22Rv1 (cell line): ENCODE measurements at regions not wholly inside any gene's neighbourhood (a gene's known extent, or its start where the extent isn't known, plus 50 kb on each side); places are given as distances from the start of the nearest gene placed in this dataset.

Experiments
- H3K27ac ChIP-seq: fragments of 450-650 bp; 2 replicates; pipeline ENCODE4 v1.5.1; 2017
- ZFX ChIP-seq: fragments of 450-650 bp; IDR thresholded peaks from 2 replicates; pipeline ENCODE4 v1.6.1; 2017; ENCODE audit warnings: antibody characterized with exemption, borderline replicate concordance
- TF ChIP-seq, protein P1 (sequence below): fragments of 450-650 bp; IDR thresholded peaks from 2 replicates; pipeline ENCODE4 v1.5.1; 2017; ENCODE audit warnings: mild to moderate bottlenecking

GRCh38 chr15:39084674-39085530 lies 496.0 kb upstream of the THBS1 start:
- no peak overlapping the region for H3K27ac ChIP-seq
- TF ChIP-seq, protein P1, sequence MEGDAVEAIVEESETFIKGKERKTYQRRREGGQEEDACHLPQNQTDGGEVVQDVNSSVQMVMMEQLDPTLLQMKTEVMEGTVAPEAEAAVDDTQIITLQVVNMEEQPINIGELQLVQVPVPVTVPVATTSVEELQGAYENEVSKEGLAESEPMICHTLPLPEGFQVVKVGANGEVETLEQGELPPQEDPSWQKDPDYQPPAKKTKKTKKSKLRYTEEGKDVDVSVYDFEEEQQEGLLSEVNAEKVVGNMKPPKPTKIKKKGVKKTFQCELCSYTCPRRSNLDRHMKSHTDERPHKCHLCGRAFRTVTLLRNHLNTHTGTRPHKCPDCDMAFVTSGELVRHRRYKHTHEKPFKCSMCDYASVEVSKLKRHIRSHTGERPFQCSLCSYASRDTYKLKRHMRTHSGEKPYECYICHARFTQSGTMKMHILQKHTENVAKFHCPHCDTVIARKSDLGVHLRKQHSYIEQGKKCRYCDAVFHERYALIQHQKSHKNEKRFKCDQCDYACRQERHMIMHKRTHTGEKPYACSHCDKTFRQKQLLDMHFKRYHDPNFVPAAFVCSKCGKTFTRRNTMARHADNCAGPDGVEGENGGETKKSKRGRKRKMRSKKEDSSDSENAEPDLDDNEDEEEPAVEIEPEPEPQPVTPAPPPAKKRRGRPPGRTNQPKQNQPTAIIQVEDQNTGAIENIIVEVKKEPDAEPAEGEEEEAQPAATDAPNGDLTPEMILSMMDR, result no peak
- TF ChIP-seq ZFX, result no peak

DNA sequence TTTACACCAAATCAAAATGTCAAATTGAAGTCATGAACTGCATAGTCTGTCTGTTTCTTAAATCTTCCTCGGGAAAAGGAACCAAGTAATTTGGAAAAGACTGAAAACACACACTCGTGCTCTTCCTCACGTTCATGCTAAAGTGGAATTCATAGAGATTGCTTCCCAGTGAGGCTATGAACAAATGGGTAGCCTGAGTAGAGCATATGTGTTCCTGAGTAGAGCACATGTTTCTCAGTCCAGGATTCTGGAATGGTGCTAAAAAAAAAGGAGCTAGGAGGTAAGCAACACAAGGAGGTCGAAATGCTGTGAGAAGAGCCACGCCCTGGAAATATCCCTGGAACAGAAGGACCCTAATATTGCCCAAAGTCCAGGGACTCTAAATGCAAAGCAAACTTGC lies 494.2 kb upstream of the THBS1 start:
- H3K27ac ChIP-seq, result no peak overlapping the region
- TF ChIP-seq, protein P1, result no peak
- no peak for TF ChIP-seq ZFX

DNA sequence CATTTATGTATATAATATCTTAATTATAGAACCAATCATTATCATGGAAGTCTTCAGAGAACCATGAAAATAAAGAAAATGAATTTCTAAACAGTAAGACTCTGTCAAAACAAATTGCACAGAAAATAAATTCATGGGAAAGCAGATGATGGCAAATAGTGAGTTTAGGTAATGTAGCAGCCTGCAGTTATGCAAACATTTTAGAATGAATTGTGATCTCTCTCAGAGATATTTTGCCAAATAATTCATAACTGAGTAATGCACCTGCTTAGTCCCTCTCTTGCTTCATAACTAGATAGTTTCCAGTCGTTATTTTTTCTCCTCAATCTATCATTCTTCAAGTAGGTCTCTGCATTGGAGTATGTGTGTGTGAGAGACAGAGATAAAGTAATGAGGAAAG lies 492.7 kb upstream of the THBS1 start:
- H3K27ac ChIP-seq, result no peak overlapping the region
- no peak for TF ChIP-seq ZFX
- TF ChIP-seq, protein P1, result no peak

DNA sequence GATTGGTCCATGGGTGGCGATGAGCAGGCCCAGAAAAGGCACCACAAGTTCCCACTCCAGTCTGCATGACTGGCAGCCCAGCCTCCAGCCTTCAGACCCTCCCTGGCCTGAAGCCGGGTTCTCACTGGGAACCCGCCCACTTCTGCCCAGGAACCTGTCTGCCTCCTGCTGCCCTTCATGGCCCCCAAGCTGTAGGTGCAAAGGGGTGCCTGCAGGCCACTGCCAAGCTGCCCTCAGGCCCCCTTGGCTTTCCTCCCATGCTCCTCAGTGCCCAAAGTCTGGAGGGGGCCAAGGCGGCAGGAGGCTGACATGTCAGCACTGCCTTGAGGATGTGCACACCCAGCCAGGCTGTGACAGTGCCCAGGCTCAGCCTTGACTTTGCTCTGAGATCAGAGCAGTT lies 488.5 kb upstream of the THBS1 start:
- TF ChIP-seq ZFX, result no peak
- no peak overlapping the region for H3K27ac ChIP-seq

GRCh38 chr15:39092761-39093160 lies 488.1 kb upstream of the THBS1 start:
- H3K27ac ChIP-seq, result no peak overlapping the region
- TF ChIP-seq, protein P1, result no peak

GRCh38 chr15:39094116-39094515 lies 486.8 kb upstream of the THBS1 start:
- H3K27ac ChIP-seq, result no peak overlapping the region
- TF ChIP-seq, protein P1, result no peak
- no peak for TF ChIP-seq ZFX

GRCh38 chr15:39095218-39095879 lies 485.5 kb upstream of the THBS1 start:
- TF ChIP-seq ZFX, result no peak
- TF ChIP-seq, protein P1, result no peak
- no peak overlapping the region for H3K27ac ChIP-seq
